ENCODE measurements at regions not wholly inside any gene's neighbourhood (a gene's known extent, or its start where the extent isn't known, plus 50 kb on each side); places are given as distances from the start of the nearest gene placed in this dataset.

DNA sequence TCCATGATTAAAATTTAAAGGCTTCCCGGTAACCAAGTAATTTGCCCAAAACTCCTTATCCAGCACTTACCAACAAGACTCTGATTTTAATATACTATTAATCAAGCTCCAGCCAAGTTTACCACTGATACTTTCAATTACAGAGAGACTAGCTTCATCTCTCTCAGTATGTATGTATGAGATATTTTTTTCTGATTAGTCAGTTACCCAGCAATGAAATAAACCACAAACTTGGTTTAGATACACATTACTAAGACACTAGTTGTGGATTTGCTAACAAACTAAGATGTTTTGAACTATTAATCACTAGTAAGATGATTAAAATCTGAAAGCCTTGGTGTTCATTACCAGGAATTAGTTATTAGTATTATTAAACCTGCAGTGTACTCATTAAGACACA, 1272.2 kb upstream of the ACVR2A start:
- TF ChIP-seq, protein P1, sequence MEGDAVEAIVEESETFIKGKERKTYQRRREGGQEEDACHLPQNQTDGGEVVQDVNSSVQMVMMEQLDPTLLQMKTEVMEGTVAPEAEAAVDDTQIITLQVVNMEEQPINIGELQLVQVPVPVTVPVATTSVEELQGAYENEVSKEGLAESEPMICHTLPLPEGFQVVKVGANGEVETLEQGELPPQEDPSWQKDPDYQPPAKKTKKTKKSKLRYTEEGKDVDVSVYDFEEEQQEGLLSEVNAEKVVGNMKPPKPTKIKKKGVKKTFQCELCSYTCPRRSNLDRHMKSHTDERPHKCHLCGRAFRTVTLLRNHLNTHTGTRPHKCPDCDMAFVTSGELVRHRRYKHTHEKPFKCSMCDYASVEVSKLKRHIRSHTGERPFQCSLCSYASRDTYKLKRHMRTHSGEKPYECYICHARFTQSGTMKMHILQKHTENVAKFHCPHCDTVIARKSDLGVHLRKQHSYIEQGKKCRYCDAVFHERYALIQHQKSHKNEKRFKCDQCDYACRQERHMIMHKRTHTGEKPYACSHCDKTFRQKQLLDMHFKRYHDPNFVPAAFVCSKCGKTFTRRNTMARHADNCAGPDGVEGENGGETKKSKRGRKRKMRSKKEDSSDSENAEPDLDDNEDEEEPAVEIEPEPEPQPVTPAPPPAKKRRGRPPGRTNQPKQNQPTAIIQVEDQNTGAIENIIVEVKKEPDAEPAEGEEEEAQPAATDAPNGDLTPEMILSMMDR (IDR thresholded peaks at IDR 0.05): no peak
- TF ChIP-seq POLR2A (IDR thresholded peaks at IDR 0.05) (no peak), POLR2AphosphoS5 (IDR thresholded peaks at IDR 0.05) (no peak)
